Liver (tissue), 3 donors: ENCODE measurements at regions not wholly inside any gene's neighbourhood (a gene's known extent, or its start where the extent isn't known, plus 50 kb on each side); places are given as distances from the start of the nearest gene placed in this dataset.

ENCODE experiments used
- ATF3 ChIP-seq: IDR thresholded peaks from 2 replicates; pipeline ENCODE4 v1.6.1; 2016; ENCODE audit warnings: antibody characterized with exemption
- CTCF ChIP-seq: fragments of 150-350 bp; IDR thresholded peaks from 2 replicates; pipeline ENCODE4 v1.5.1; 2017; ENCODE audit warnings: improper control_type of control experiment, low read depth, low read length; ENCODE audit not compliant: missing input control
- EGR1 ChIP-seq, 2 donors: IDR thresholded peaks; 2 replicates each; pipeline ENCODE4 v1.6.1; 2016 to 2018; ENCODE audit warnings: antibody characterized with exemption in 2 of 2, low read depth in 2 of 2
- GABPA ChIP-seq, 2 donors: IDR thresholded peaks in 1 of 2; conservative IDR thresholded peaks in 1 of 2; 2 replicates each; pipeline ENCODE4 v1.6.1; 2016; ENCODE audit warnings: antibody characterized with exemption in 2 of 2, mild to moderate bottlenecking in 1 of 2, moderate library complexity in 1 of 2
- HNF4G ChIP-seq: IDR thresholded peaks from 2 replicates; pipeline ENCODE4 v1.6.1; 2016; ENCODE audit warnings: antibody characterized with exemption
- NR2F2 ChIP-seq: IDR thresholded peaks from 2 replicates; pipeline ENCODE4 v1.6.1; 2016; ENCODE audit warnings: antibody characterized with exemption
- RAD21 ChIP-seq, 2 donors: IDR thresholded peaks; 2 replicates each; pipeline ENCODE4 v1.6.1; 2016; ENCODE audit warnings: antibody characterized with exemption in 2 of 2, mild to moderate bottlenecking in 2 of 2
- REST ChIP-seq: IDR thresholded peaks from 2 replicates; pipeline ENCODE4 v1.6.1; 2016; ENCODE audit warnings: antibody characterized with exemption, mild to moderate bottlenecking
- SP1 ChIP-seq: IDR thresholded peaks from 2 replicates; pipeline ENCODE4 v1.6.1; 2018; ENCODE audit warnings: antibody characterized with exemption, mild to moderate bottlenecking
- TAF1 ChIP-seq: conservative IDR thresholded peaks from 2 replicates; pipeline ENCODE4 v1.6.1; 2016; ENCODE audit warnings: antibody characterized with exemption, mild to moderate bottlenecking
- donor health status: healthy.
- donor health status: healthy.

GRCh38 chr3:140829796-140830195, 111.8 kb upstream of the SLC25A36 start:
- no peak for TF ChIP-seq CTCF
- TF ChIP-seq TAF1 = no peak
- no peak for TF ChIP-seq EGR1 (IDR thresholded peaks at IDR 0.05; ENCODE audit: low read depth in 2 of 2)
- no peak for TF ChIP-seq SP1
- TF ChIP-seq HNF4G = no peak
- no peak for TF ChIP-seq REST
- TF ChIP-seq NR2F2 = no peak
- TF ChIP-seq ATF3 = no peak
- TF ChIP-seq GABPA (IDR thresholded peaks at IDR 0.05 in 1 of 2, conservative IDR thresholded peaks at IDR 0.05 in 1 of 2) = no peak
- TF ChIP-seq RAD21 (IDR thresholded peaks at IDR 0.05) = no peak
